Endothelial cell of umbilical vein (primary cell): ENCODE measurements at regions not wholly inside any gene's neighbourhood (a gene's known extent, or its start where the extent isn't known, plus 50 kb on each side); places are given as distances from the start of the nearest gene placed in this dataset.

Source experiments
- BruUV-seq: library from RNA; stranded (reverse); fragments of 400-500 nt; replicated peaks from 2 replicates; lab custom pipeline; 2021; lab: Mats Ljungman, UMichigan
- CTCF ChIA-PET: fragments of 300-600, 350-600 bp; sonication (Branson Sonifier 250); formaldehyde crosslinking; loops from one replicate; lab custom pipeline; 2021; ENCODE audit warnings: antibody characterized with exemption, inconsistent platforms; lab: Charles Lee
- POLR2A ChIA-PET: fragments of 300-600, 350-600 bp; sonication (Branson Sonifier 250); formaldehyde crosslinking; loops from one replicate; lab custom pipeline; 2021; ENCODE audit warnings: antibody characterized with exemption, inconsistent platforms; lab: Charles Lee
- DNase-seq: peaks from one replicate; pipeline ENCODE4 v3.0.0-alpha.2; 2011; ENCODE audit warnings: low read depth, low spot score
- FAIRE-seq: peaks from 2 replicates; lab custom pipeline; 2011; peaks lifted over from hg19 to GRCh38; lab: Jason Lieb, UNC
- H2AFZ ChIP-seq: 2 replicates; pipeline ENCODE4 v1.6.0; 2012; ENCODE audit warnings: low read depth, low read length, control low read depth, inconsistent platforms
- H3K27ac ChIP-seq: 2 replicates; pipeline ENCODE4 v1.5.1; 2011; ENCODE audit warnings: low read depth, mild to moderate bottlenecking, control low read depth, low read length, moderate library complexity; ENCODE audit not compliant: insufficient read depth
- H3K27me3 ChIP-seq, 2 experiments: 2 replicates each; pipeline versions ENCODE4 v1.6.0 to v1.6.1; 2011; ENCODE audit warnings: low read length in 2 of 2, mixed read lengths in 1 of 2; ENCODE audit not compliant: control insufficient read depth in 2 of 2, insufficient read depth in 2 of 2
- H3K36me3 ChIP-seq, 2 experiments: 2 replicates in 1 of 2; 3 replicates in 1 of 2; pipeline ENCODE4 v1.5.1; 2011; ENCODE audit warnings: low read length in 2 of 2, mild to moderate bottlenecking in 1 of 2, moderate library complexity in 1 of 2; ENCODE audit not compliant: control insufficient read depth in 2 of 2, insufficient read depth in 2 of 2; ENCODE audit errors: extremely low read depth in 1 of 2
- H3K4me1 ChIP-seq: 3 replicates; pipeline ENCODE4 v1.5.1; 2011; ENCODE audit warnings: mild to moderate bottlenecking, low read length; ENCODE audit not compliant: control insufficient read depth, insufficient read depth; ENCODE audit errors: extremely low read depth
- H3K4me2 ChIP-seq: 2 replicates; pipeline ENCODE4 v1.6.1; 2011; ENCODE audit warnings: low read length, control low read depth, mixed read lengths; ENCODE audit not compliant: insufficient read depth
- H3K4me3 ChIP-seq, 3 experiments: fragments of 200-600 bp in 1 of 3; sonication (generic), shearing (Covaris generic) in 1 of 3; replicated peaks in 1 of 3; 2 replicates each; pipeline ENCODE4 v1.5.1; 2011 to 2016; ENCODE audit warnings: control low read depth in 3 of 3, low read length in 3 of 3, mild to moderate bottlenecking in 2 of 3, inconsistent platforms in 1 of 3, low read depth in 1 of 3, moderate library complexity in 1 of 3; ENCODE audit not compliant: insufficient read depth in 1 of 3
- H3K79me2 ChIP-seq: 2 replicates; pipeline ENCODE4 v1.6.0; 2012; ENCODE audit warnings: low read length, inconsistent platforms; ENCODE audit not compliant: control insufficient read depth, insufficient read depth
- H3K9ac ChIP-seq: replicated peaks from 2 replicates; pipeline ENCODE3; 2011; ENCODE audit warnings: low read length, control low read depth; ENCODE audit not compliant: insufficient read depth; ENCODE audit errors: extremely low read depth
- H3K9me1 ChIP-seq: replicated peaks from 3 replicates; pipeline ENCODE4 v1.6.0; 2011; ENCODE audit warnings: mild to moderate bottlenecking, low read length; ENCODE audit not compliant: control insufficient read depth, insufficient read depth; ENCODE audit errors: extremely low read depth
- H3K9me3 ChIP-seq: replicated peaks from 2 replicates; pipeline ENCODE4 v1.5.1; 2012; ENCODE audit warnings: low read length, inconsistent platforms; ENCODE audit not compliant: control insufficient read depth, insufficient read depth
- H4K20me1 ChIP-seq: replicated peaks from 2 replicates; pipeline ENCODE3; 2011; ENCODE audit warnings: mild to moderate bottlenecking, low read length; ENCODE audit not compliant: control insufficient read depth, insufficient read depth; ENCODE audit errors: extremely low read depth
- EZH2 ChIP-seq: IDR thresholded peaks from 2 replicates; pipeline ENCODE4 v1.6.1; 2012; ENCODE audit warnings: borderline replicate concordance, low read depth, mild to moderate bottlenecking, moderate library complexity, low read length, inconsistent platforms; ENCODE audit not compliant: severe bottlenecking
- FOS ChIP-seq: IDR thresholded peaks from 2 replicates; pipeline ENCODE4 v1.6.1; 2011; ENCODE audit warnings: mild to moderate bottlenecking, low read length, moderate library complexity, borderline replicate concordance; ENCODE audit not compliant: insufficient read depth
- GATA2 ChIP-seq: IDR thresholded peaks from 2 replicates; pipeline ENCODE4 v1.7.0; 2011; ENCODE audit warnings: low read depth, mild to moderate bottlenecking, moderate library complexity, mixed read lengths, low read length; ENCODE audit not compliant: insufficient read length, insufficient read depth
- JUN ChIP-seq: IDR thresholded peaks from 2 replicates; pipeline ENCODE4 v1.6.1; 2011; ENCODE audit warnings: borderline replicate concordance, low read depth; ENCODE audit not compliant: insufficient read length, insufficient read depth
- MYC ChIP-seq: IDR thresholded peaks from one replicate; pipeline ENCODE4 v1.6.1; 2011; ENCODE audit warnings: mild to moderate bottlenecking, low read depth, low read length
- dilution Hi-C: fragments of 300-500 bp; cut with MboI; formaldehyde crosslinking; loops from one replicate; pipeline ENCODE4 v1.15.0; 2019; ENCODE audit warnings: low sequenced_read_pairs; ENCODE audit not compliant: extremely low pct_ligation_motif_present
- intact Hi-C: fragments of 100-400 bp; cut with micrococcal nuclease; formaldehyde crosslinking; loops from one replicate; pipeline ENCODE4 v1.10.0; 2022
- TF ChIP-seq, protein P1 (sequence below), 2 donors: IDR thresholded peaks; 1 replicate in 1 of 2; 2 replicates in 1 of 2; pipeline ENCODE4 v1.5.1; 2011; ENCODE audit warnings: low read length in 2 of 2, mild to moderate bottlenecking in 2 of 2, moderate library complexity in 2 of 2, control low read depth in 1 of 2, inconsistent platforms in 1 of 2, low read depth in 1 of 2; ENCODE audit not compliant: insufficient read depth in 1 of 2; ENCODE audit errors: extremely low read depth in 1 of 2

DNA sequence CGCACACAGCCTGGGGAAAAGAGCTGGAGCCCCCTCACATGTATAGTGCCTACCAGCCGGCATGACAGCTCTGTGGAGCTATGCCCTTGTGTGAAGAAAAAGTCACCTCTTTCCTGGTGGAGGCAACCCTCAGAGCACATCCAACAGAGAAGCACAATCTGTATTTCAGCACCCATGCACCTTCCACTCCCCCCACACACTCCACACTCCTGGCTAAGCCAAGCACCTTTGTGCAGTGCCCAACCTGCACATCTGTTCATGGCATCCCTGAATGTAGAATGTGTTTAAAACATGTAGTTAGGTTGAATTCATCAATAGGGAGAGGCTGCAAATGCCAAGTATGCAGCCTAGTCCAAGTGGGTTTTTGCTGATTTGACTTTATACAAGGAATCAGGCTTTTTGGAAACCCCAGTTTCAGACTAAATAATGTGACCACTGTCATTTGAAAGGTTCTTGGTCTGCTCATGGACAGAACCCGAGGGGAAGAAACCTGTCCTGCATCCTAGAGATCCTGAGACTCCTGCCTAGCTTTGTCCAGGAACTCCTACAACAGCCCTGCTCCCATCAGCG is 197.1 kb downstream of the TOMM20 start:
- H3K4me2 ChIP-seq: no peak overlapping the region
- dilution Hi-C loops: no loop called here
- no TSS peak for BruUV-seq
- H3K9me1 ChIP-seq: no peaks in the 10 kb centered on the region
- no peaks in the 10 kb centered on the region for H3K27me3 ChIP-seq
- no peaks in the 10 kb centered on the region for H3K79me2 ChIP-seq
- DNase-seq (no peak), FAIRE-seq (no peak)
- no peak for TF ChIP-seq FOS
- TF ChIP-seq, protein P1, sequence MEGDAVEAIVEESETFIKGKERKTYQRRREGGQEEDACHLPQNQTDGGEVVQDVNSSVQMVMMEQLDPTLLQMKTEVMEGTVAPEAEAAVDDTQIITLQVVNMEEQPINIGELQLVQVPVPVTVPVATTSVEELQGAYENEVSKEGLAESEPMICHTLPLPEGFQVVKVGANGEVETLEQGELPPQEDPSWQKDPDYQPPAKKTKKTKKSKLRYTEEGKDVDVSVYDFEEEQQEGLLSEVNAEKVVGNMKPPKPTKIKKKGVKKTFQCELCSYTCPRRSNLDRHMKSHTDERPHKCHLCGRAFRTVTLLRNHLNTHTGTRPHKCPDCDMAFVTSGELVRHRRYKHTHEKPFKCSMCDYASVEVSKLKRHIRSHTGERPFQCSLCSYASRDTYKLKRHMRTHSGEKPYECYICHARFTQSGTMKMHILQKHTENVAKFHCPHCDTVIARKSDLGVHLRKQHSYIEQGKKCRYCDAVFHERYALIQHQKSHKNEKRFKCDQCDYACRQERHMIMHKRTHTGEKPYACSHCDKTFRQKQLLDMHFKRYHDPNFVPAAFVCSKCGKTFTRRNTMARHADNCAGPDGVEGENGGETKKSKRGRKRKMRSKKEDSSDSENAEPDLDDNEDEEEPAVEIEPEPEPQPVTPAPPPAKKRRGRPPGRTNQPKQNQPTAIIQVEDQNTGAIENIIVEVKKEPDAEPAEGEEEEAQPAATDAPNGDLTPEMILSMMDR (IDR thresholded peaks at IDR 0.05; ENCODE audit: extremely low read depth in 1 of 2, insufficient read depth in 1 of 2, low read depth in 1 of 2, low read length in 2 of 2): no peak
- TF ChIP-seq MYC: no peak
- peaks cover 18% of the 10 kb centered on the region for H3K4me1 ChIP-seq
- POLR2A ChIA-PET: no interaction called here
- no peaks in the 10 kb centered on the region for H3K36me3 ChIP-seq
- intact Hi-C loops: no loop called here
- H3K9ac ChIP-seq: no peak overlapping the region
- H3K27ac ChIP-seq: no peak overlapping the region
- no peak overlapping the region for H2AFZ ChIP-seq
- no peaks in the 10 kb centered on the region for H4K20me1 ChIP-seq
- no peaks in the 10 kb centered on the region for H3K9me3 ChIP-seq
- CTCF ChIA-PET: interaction anchor here (0.5 to 2.2 kb wide), 3 partner anchors 15 to 339 kb away, joined by 3 to 6 read pairs (median 4); no protein-coding TSS in a partner anchor
- no peak overlapping the region for H3K4me3 ChIP-seq

DNA sequence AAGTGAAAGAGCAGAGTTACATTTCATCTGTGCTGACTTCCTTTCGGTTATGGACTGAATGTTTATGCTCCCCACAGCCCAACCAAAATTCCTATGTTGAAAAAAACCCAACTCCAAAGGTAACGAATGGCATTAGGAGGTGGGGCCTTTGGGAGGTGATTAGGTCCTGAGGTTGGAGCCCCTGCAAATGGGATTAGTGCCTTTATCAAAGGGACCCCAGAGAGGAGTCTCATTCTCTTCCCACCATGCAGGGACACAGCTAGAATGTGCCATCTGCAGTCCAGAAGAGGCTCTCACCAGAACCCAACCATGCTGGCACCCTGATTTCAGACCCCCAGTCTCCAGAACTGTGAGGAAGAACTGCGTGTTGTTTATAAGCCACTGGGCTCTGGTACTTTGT is 199.3 kb downstream of the TOMM20 start:
- no peak for TF ChIP-seq EZH2
- TF ChIP-seq GATA2: no peak
- TF ChIP-seq, protein P1 (IDR thresholded peaks at IDR 0.05; ENCODE audit: extremely low read depth in 1 of 2, insufficient read depth in 1 of 2, low read depth in 1 of 2, low read length in 2 of 2): no peak
- TF ChIP-seq MYC: no peak
- TF ChIP-seq JUN: no peak
- no peak for TF ChIP-seq FOS
- no peak for FAIRE-seq

More for the DNA sequence above, 199.3 kb downstream of the TOMM20 start:
- intact Hi-C loops: no loop called here
- no peak overlapping the region for H3K27ac ChIP-seq
- H3K9me1 ChIP-seq: no peaks in the 10 kb centered on the region
- no peak overlapping the region for H3K4me2 ChIP-seq
- POLR2A ChIA-PET: no interaction called here
- dilution Hi-C loops: no loop called here
- no peaks in the 10 kb centered on the region for H4K20me1 ChIP-seq
- CTCF ChIA-PET: no interaction called here
- no peaks in the 10 kb centered on the region for H3K27me3 ChIP-seq
- H3K9me3 ChIP-seq: no peaks in the 10 kb centered on the region
- no peak for DNase-seq
- H2AFZ ChIP-seq: no peak overlapping the region
- no peak overlapping the region for H3K4me3 ChIP-seq
- BruUV-seq: no TSS peak
- H3K36me3 ChIP-seq: no peaks in the 10 kb centered on the region
- H3K4me1 ChIP-seq: peaks cover 37% of the 10 kb centered on the region
- H3K79me2 ChIP-seq: no peaks in the 10 kb centered on the region
- H3K9ac ChIP-seq: no peak overlapping the region
